ENCODE measurements at regions not wholly inside any gene's neighbourhood (a gene's known extent, or its start where the extent isn't known, plus 50 kb on each side); places are given as distances from the start of the nearest gene placed in this dataset.

GRCh38 chr12:94855853-94856252 lies 147.6 kb downstream of the NDUFA12 start:
- WGBS, result 71% methylated on average over 6 of the region's 6 CpGs
- no peaks in the 10 kb centered on the region for H3K27me3 ChIP-seq
- no peak overlapping the region for H3K27ac ChIP-seq
- no peak for DNase-seq (ENCODE audit: low spot score in 2 of 2)
- no peaks in the 10 kb centered on the region for H3K4me1 ChIP-seq
- no peaks in the 10 kb centered on the region for H3K36me3 ChIP-seq
- TF ChIP-seq POLR2A (IDR thresholded peaks at IDR 0.05) (no peak), POLR2AphosphoS5 (IDR thresholded peaks at IDR 0.05) (no peak), CTCF (IDR thresholded peaks at IDR 0.05) (no peak), EP300 (IDR thresholded peaks at IDR 0.05) (no peak)
- H3K9me3 ChIP-seq, result no peaks in the 10 kb centered on the region
- H3K4me3 ChIP-seq, result no peak overlapping the region

GRCh38 chr12:94851396-94852028 lies 152.0 kb downstream of the NDUFA12 start:
- Histone ChIP-seq H3K4me3 (no peak overlapping the region), H3K27ac (no peak overlapping the region), H3K9me3 (no peaks in the 10 kb centered on the region), H3K36me3 (no peaks in the 10 kb centered on the region), H3K27me3 (no peaks in the 10 kb centered on the region), H3K4me1 (no peaks in the 10 kb centered on the region)
- TF ChIP-seq EP300 (IDR thresholded peaks at IDR 0.05) (no peak), POLR2A (IDR thresholded peaks at IDR 0.05) (no peak), POLR2AphosphoS5 (IDR thresholded peaks at IDR 0.05) (no peak), CTCF (IDR thresholded peaks at IDR 0.05) (no peak)
- no peak for DNase-seq (ENCODE audit: low spot score in 2 of 2)
- WGBS, result 79% methylated on average over 2 of the region's 2 CpGs

- WGBS, result 84% methylated on average over 5 of the region's 5 CpGs
- Histone ChIP-seq H3K4me1 (no peaks in the 10 kb centered on the region), H3K27ac (no peak overlapping the region), H3K36me3 (no peaks in the 10 kb centered on the region), H3K27me3 (no peaks in the 10 kb centered on the region), H3K9me3 (no peaks in the 10 kb centered on the region), H3K4me3 (no peak overlapping the region)
- TF ChIP-seq EP300 (IDR thresholded peaks at IDR 0.05) (no peak), CTCF (IDR thresholded peaks at IDR 0.05) (no peak), POLR2A (IDR thresholded peaks at IDR 0.05) (no peak), POLR2AphosphoS5 (IDR thresholded peaks at IDR 0.05) (no peak)
- no peak for DNase-seq (ENCODE audit: low spot score in 2 of 2)
These were observed 154.0 kb downstream of the NDUFA12 start for GRCh38 chr12:94849411-94849976.

- no peaks in the 10 kb centered on the region for H3K36me3 ChIP-seq
- no peak for DNase-seq (ENCODE audit: low spot score in 2 of 2)
- H3K27ac ChIP-seq, result no peak overlapping the region
- 94% methylated on average over 3 of the region's 4 CpGs for WGBS
- H3K27me3 ChIP-seq, result no peaks in the 10 kb centered on the region
- H3K4me3 ChIP-seq, result no peak overlapping the region
- TF ChIP-seq POLR2A (IDR thresholded peaks at IDR 0.05), result no peak
- TF ChIP-seq POLR2AphosphoS5 (IDR thresholded peaks at IDR 0.05), result no peak
- no peak for TF ChIP-seq CTCF (IDR thresholded peaks at IDR 0.05)
- no peaks in the 10 kb centered on the region for H3K9me3 ChIP-seq
- H3K4me1 ChIP-seq, result no peaks in the 10 kb centered on the region
These were observed 154.5 kb downstream of the NDUFA12 start for GRCh38 chr12:94848966-94849365.

- 91% methylated on average over 8 of the region's 8 CpGs for WGBS
- Histone ChIP-seq H3K36me3 (no peaks in the 10 kb centered on the region), H3K27me3 (no peaks in the 10 kb centered on the region), H3K4me1 (no peaks in the 10 kb centered on the region), H3K4me3 (no peak overlapping the region), H3K9me3 (no peaks in the 10 kb centered on the region), H3K27ac (no peak overlapping the region)
- TF ChIP-seq POLR2A (IDR thresholded peaks at IDR 0.05), result no peak
- TF ChIP-seq POLR2AphosphoS5 (IDR thresholded peaks at IDR 0.05), result no peak
- TF ChIP-seq EP300 (IDR thresholded peaks at IDR 0.05), result no peak
- TF ChIP-seq CTCF (IDR thresholded peaks at IDR 0.05), result no peak
- DNase-seq (ENCODE audit: low spot score in 2 of 2), result no peak
These were observed 158.4 kb downstream of the NDUFA12 start for GRCh38 chr12:94845110-94845509.

Data from suprapubic skin (tissue), 4 donors.